HCT116 (cell line): ENCODE measurements at regions not wholly inside any gene's neighbourhood (a gene's known extent, or its start where the extent isn't known, plus 50 kb on each side); places are given as distances from the start of the nearest gene placed in this dataset.

Source experiments
- CTCF ChIP-seq, 3 experiments: fragments of 200-600 bp in 1 of 3; sonication (generic) in 1 of 3; IDR thresholded peaks in 2 of 3; conservative IDR thresholded peaks in 1 of 3; 2 replicates each; pipeline ENCODE4 v1.5.1; 2012 to 2017; ENCODE audit warnings: low read depth in 2 of 3, low read length in 2 of 3, antibody characterized with exemption in 1 of 3, borderline replicate concordance in 1 of 3, control low read depth in 1 of 3, mild to moderate bottlenecking in 1 of 3, mixed read lengths in 1 of 3, mixed run types in 1 of 3, moderate library complexity in 1 of 3; ENCODE audit not compliant: insufficient read depth in 1 of 3
- POLR2A ChIP-seq: IDR thresholded peaks from 2 replicates; pipeline ENCODE4 v1.7.0; 2011; ENCODE audit warnings: borderline replicate concordance; ENCODE audit not compliant: insufficient read depth, insufficient read length; ENCODE audit errors: extremely low read depth
- SP1 ChIP-seq: IDR thresholded peaks from 2 replicates; pipeline ENCODE4 v1.6.1; 2012; ENCODE audit warnings: low read depth
- YY1 ChIP-seq: IDR thresholded peaks from 2 replicates; pipeline ENCODE4 v1.6.1; 2011; ENCODE audit warnings: low read length, low read depth, moderate library complexity, mild to moderate bottlenecking; ENCODE audit not compliant: insufficient replicate concordance; ENCODE audit errors: extremely low read depth

GRCh38 chr17:33936764-33937163, 318.3 kb upstream of the CCL2 start:
- no peak for TF ChIP-seq SP1
- TF ChIP-seq POLR2A, result no peak
- TF ChIP-seq CTCF (IDR thresholded peaks at IDR 0.05 in 2 of 3, conservative IDR thresholded peaks at IDR 0.05 in 1 of 3; ENCODE audit: borderline replicate concordance in 1 of 3, insufficient read depth in 1 of 3, low read depth in 2 of 3, low read length in 2 of 3), result no peak
- TF ChIP-seq YY1, result no peak
